Suprapubic skin (tissue), 4 donors: ENCODE measurements at regions not wholly inside any gene's neighbourhood (a gene's known extent, or its start where the extent isn't known, plus 50 kb on each side); places are given as distances from the start of the nearest gene placed in this dataset.

Experiments
- CTCF ChIP-seq, 2 donors: fragments of 200-600 bp in 1 of 2; fragments of 450-650 bp in 1 of 2; sonication (generic) in 1 of 2; IDR thresholded peaks; one replicate each; pipeline ENCODE4 v1.5.1; 2016 to 2019; ENCODE audit warnings: antibody characterized with exemption in 2 of 2, mild to moderate bottlenecking in 1 of 2, moderate library complexity in 1 of 2
- POLR2A ChIP-seq, 2 donors: fragments of 450-650 bp; IDR thresholded peaks; one replicate each; pipeline ENCODE4 v1.6.1; 2017; ENCODE audit warnings: antibody characterized with exemption in 2 of 2, mild to moderate bottlenecking in 2 of 2, moderate library complexity in 2 of 2
- POLR2AphosphoS5 ChIP-seq, 3 donors: sonication (generic); formaldehyde crosslinking; IDR thresholded peaks; one replicate each; pipeline ENCODE4 v1.6.1; 2017; ENCODE audit warnings: antibody characterized with exemption in 3 of 3

- no peak for TF ChIP-seq POLR2A (IDR thresholded peaks at IDR 0.05)
- TF ChIP-seq CTCF (IDR thresholded peaks at IDR 0.05), result no peak
- no peak for TF ChIP-seq POLR2AphosphoS5 (IDR thresholded peaks at IDR 0.05)
Observed at GRCh38 chr11:97905101-97905500, 1115.6 kb upstream of the CNTN5 start.
